H9 (cell line): ENCODE measurements at regions not wholly inside any gene's neighbourhood (a gene's known extent, or its start where the extent isn't known, plus 50 kb on each side); places are given as distances from the start of the nearest gene placed in this dataset.

Experiments
- DNase-seq: peaks from one replicate; pipeline ENCODE4 v3.0.0-alpha.2; 2017
- H2AFZ ChIP-seq: one replicate; pipeline ENCODE4 v1.6.1; 2013; ENCODE audit warnings: mild to moderate bottlenecking, low read length, control low read depth, moderate library complexity
- H2AK5ac ChIP-seq: 2 replicates; pipeline ENCODE4 v1.6.1; 2013; ENCODE audit warnings: low read length, control low read depth, mixed read lengths; ENCODE audit not compliant: insufficient read length
- H2BK120ac ChIP-seq: one replicate; pipeline ENCODE4 v1.6.1; 2013; ENCODE audit warnings: low read depth, mild to moderate bottlenecking, low read length, control low read depth, inconsistent platforms; ENCODE audit not compliant: poor library complexity, severe bottlenecking
- H2BK12ac ChIP-seq: 2 replicates; pipeline ENCODE4 v1.6.1; 2013; ENCODE audit warnings: low read length, control low read depth, mixed read lengths, low read depth; ENCODE audit not compliant: insufficient read length
- H2BK15ac ChIP-seq: 2 replicates; pipeline ENCODE4 v1.6.1; 2013; ENCODE audit warnings: low read depth, low read length, control low read depth
- H2BK20ac ChIP-seq: one replicate; pipeline ENCODE4 v1.6.1; 2013; ENCODE audit warnings: low read depth, mild to moderate bottlenecking, low read length, control low read depth, inconsistent platforms; ENCODE audit not compliant: poor library complexity, severe bottlenecking
- H2BK5ac ChIP-seq: 2 replicates; pipeline ENCODE4 v1.6.1; 2013; ENCODE audit warnings: low read length, control low read depth, mixed read lengths; ENCODE audit not compliant: insufficient read length
- H3K14ac ChIP-seq: 2 replicates; pipeline ENCODE4 v1.6.1; 2013; ENCODE audit warnings: low read length, control low read depth; ENCODE audit not compliant: insufficient read depth
- H3K18ac ChIP-seq: 2 replicates; pipeline ENCODE4 v1.6.1; 2013; ENCODE audit warnings: low read depth, mild to moderate bottlenecking, mixed read lengths, low read length, control low read depth; ENCODE audit not compliant: insufficient read length
- H3K23ac ChIP-seq: 2 replicates; pipeline ENCODE4 v1.6.1; 2013; ENCODE audit warnings: low read length, control low read depth, mixed read lengths, low read depth; ENCODE audit not compliant: insufficient read length
- H3K23me2 ChIP-seq: 2 replicates; pipeline ENCODE4 v1.6.1; 2013; ENCODE audit warnings: low read depth, mild to moderate bottlenecking, mixed read lengths, low read length, control low read depth; ENCODE audit not compliant: insufficient read length, poor library complexity, severe bottlenecking
- H3K27ac ChIP-seq: 2 replicates; pipeline ENCODE4 v1.5.1; 2013; ENCODE audit warnings: low read length, control low read depth, mixed read lengths, low read depth; ENCODE audit not compliant: insufficient read length
- H3K27me3 ChIP-seq: 2 replicates; pipeline ENCODE4 v1.6.1; 2013; ENCODE audit warnings: low read length, control low read depth, inconsistent platforms; ENCODE audit not compliant: insufficient read depth
- H3K4ac ChIP-seq: 2 replicates; pipeline ENCODE4 v1.6.1; 2013; ENCODE audit warnings: low read depth, mild to moderate bottlenecking, control low read depth, inconsistent platforms, low read length, moderate library complexity
- H3K4me1 ChIP-seq: 2 replicates; pipeline ENCODE4 v1.6.1; 2013; ENCODE audit warnings: low read length, control low read depth, inconsistent platforms; ENCODE audit not compliant: insufficient read depth
- H3K4me2 ChIP-seq: 2 replicates; pipeline ENCODE4 v1.6.1; 2013; ENCODE audit warnings: low read length, control low read depth, mixed read lengths; ENCODE audit not compliant: insufficient read length, insufficient read depth
- H3K56ac ChIP-seq: 2 replicates; pipeline ENCODE4 v1.6.1; 2013; ENCODE audit warnings: low read depth, mild to moderate bottlenecking, mixed read lengths, low read length, control low read depth; ENCODE audit not compliant: insufficient read length
- H3K79me1 ChIP-seq: 2 replicates; pipeline ENCODE4 v1.6.1; 2013; ENCODE audit warnings: low read depth, mild to moderate bottlenecking, moderate library complexity, low read length, control low read depth, inconsistent platforms; ENCODE audit not compliant: insufficient read depth, poor library complexity, severe bottlenecking
- H3K79me2 ChIP-seq: 2 replicates; pipeline ENCODE4 v1.6.1; 2013; ENCODE audit warnings: low read length, control low read depth, inconsistent platforms; ENCODE audit not compliant: insufficient read depth
- H3K9ac ChIP-seq: 2 replicates; pipeline ENCODE4 v1.6.1; 2013; ENCODE audit warnings: low read length, control low read depth, mixed read lengths; ENCODE audit not compliant: insufficient read length; ENCODE audit errors: extremely low read depth
- H3K9me3 ChIP-seq: one replicate; pipeline ENCODE4 v1.6.1; 2013; ENCODE audit warnings: low read depth, low read length, inconsistent platforms; ENCODE audit not compliant: control insufficient read depth
- H3T11ph ChIP-seq: one replicate; pipeline ENCODE4 v1.6.1; 2013; ENCODE audit warnings: mild to moderate bottlenecking, low read length, control low read depth, inconsistent platforms
- H4K20me1 ChIP-seq: one replicate; pipeline ENCODE4 v1.6.1; 2013; ENCODE audit not compliant: control insufficient read depth, insufficient read length, insufficient read depth
- H4K5ac ChIP-seq: 2 replicates; pipeline ENCODE4 v1.6.1; 2013; ENCODE audit warnings: low read depth, mild to moderate bottlenecking, mixed read lengths, low read length, control low read depth; ENCODE audit not compliant: insufficient read length
- H4K8ac ChIP-seq: replicated peaks from 2 replicates; pipeline ENCODE4 v1.6.1; 2013; ENCODE audit warnings: low read length, control low read depth, mixed read lengths, low read depth; ENCODE audit not compliant: insufficient read length
- H4K91ac ChIP-seq: 2 replicates; pipeline ENCODE4 v1.6.1; 2013; ENCODE audit warnings: low read depth, mild to moderate bottlenecking, moderate library complexity, mixed read lengths, low read length, control low read depth; ENCODE audit not compliant: insufficient read length
- H3K27ac Mint-ChIP-seq, 3 experiments: 2 replicates in 2 of 3; 3 replicates in 1 of 3; pipeline ENCODE4 v1.8.0; 2020 to 2021; ENCODE audit warnings: mixed read lengths in 3 of 3, mild to moderate bottlenecking in 1 of 3, moderate library complexity in 1 of 3
- H3K27me3 Mint-ChIP-seq: 2 replicates; pipeline ENCODE4 v1.8.0; 2021; ENCODE audit warnings: low read depth, mild to moderate bottlenecking, moderate library complexity, mixed read lengths
- H3K36me3 Mint-ChIP-seq, 3 experiments: 2 replicates in 2 of 3; 3 replicates in 1 of 3; pipeline ENCODE4 v1.8.0; 2020 to 2021; ENCODE audit warnings: low read depth in 3 of 3, mixed read lengths in 3 of 3; ENCODE audit not compliant: insufficient read depth in 1 of 3
- H3K4me1 Mint-ChIP-seq, 2 experiments: 2 replicates each; pipeline ENCODE4 v1.8.0; 2020; ENCODE audit warnings: mixed read lengths in 2 of 2
- H3K4me3 Mint-ChIP-seq, 2 experiments: 2 replicates in 1 of 2; 3 replicates in 1 of 2; pipeline ENCODE4 v1.8.0; 2020 to 2021; ENCODE audit warnings: mild to moderate bottlenecking in 2 of 2, mixed read lengths in 2 of 2, moderate library complexity in 1 of 2
- H3K9me3 Mint-ChIP-seq, 2 experiments: 2 replicates in 1 of 2; 3 replicates in 1 of 2; pipeline ENCODE4 v1.8.0; 2020; ENCODE audit warnings: mild to moderate bottlenecking in 2 of 2, mixed read lengths in 2 of 2, moderate library complexity in 1 of 2
- WGBS: extraction: QIAGEN DNeasy Blood & Tissue Kit; methylation state at CpG from one replicate; pipeline ENCODE4 v1.1.7; 2013; ENCODE audit warnings: missing lambda C conversion rate, low lambda C conversion rate, mixed read lengths; ENCODE audit not compliant: insufficient read length; ENCODE audit errors: extremely low coverage; 5-methylcytosine and 5-hydroxymethylcytosine counted together
- TF ChIP-seq, protein P1 (sequence below): fragments of 200-600 bp; sonication (generic); conservative IDR thresholded peaks from 3 replicates; pipeline ENCODE4 v1.8.0; 2021; ENCODE audit warnings: antibody characterized with exemption, mild to moderate bottlenecking

DNA sequence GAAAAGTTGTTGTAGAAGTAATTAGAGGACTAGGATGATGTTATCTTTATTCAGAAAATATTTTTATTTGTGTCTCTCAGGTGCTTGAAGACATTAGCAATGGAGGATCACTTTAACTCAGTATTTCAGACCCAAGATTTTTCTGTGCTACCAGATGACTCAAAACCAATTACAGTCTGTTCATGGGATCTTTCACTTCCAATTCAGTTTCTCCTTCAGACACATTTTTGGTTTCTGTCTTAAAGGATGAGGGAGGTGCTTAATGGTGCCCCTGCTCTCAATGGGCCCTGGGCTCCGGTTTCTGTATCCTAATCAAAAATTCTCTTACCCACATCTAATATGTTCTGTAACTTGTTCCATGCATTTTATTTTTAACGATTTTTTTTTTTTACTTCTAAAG lies 53.7 kb upstream of the HDAC4 start:
- no peak for DNase-seq
- H3K9me3 ChIP-seq = peaks cover 10% of the 10 kb centered on the region
- no peak overlapping the region for H3K27ac ChIP-seq
- WGBS = no CpG with 5 or more reads among the region's 2 CpGs
- H4K5ac ChIP-seq = no peak overlapping the region
- H3K4ac ChIP-seq = no peak overlapping the region
- Mint-ChIP-seq H3K9me3 (peaks cover 44 to 56% of the 10 kb centered on the region in 2 experiments), H3K4me1 (no peaks in the 10 kb centered on the region), H3K4me3 (no peak overlapping the region), H3K27ac (no peak overlapping the region), H3K27me3 (peaks cover 13% of the 10 kb centered on the region), H3K36me3 (peaks cover 9 to 21% (median 10%) of the 10 kb centered on the region in 3 experiments; a peak in 6 of 7 replicates)
- H3K4me1 ChIP-seq = no peaks in the 10 kb centered on the region
- H2BK15ac ChIP-seq = no peak overlapping the region
- H2AFZ ChIP-seq = no peak overlapping the region
- H3K79me2 ChIP-seq = no peaks in the 10 kb centered on the region
- no peaks in the 10 kb centered on the region for H3K23me2 ChIP-seq
- no peak overlapping the region for H2BK12ac ChIP-seq
- no peak overlapping the region for H2BK20ac ChIP-seq
- no peak overlapping the region for H3K4me2 ChIP-seq
- no peak overlapping the region for H3K9ac ChIP-seq
- H3K79me1 ChIP-seq = no peaks in the 10 kb centered on the region
- no peak overlapping the region for H4K8ac ChIP-seq
- no peak overlapping the region for H3K18ac ChIP-seq
- H3K56ac ChIP-seq = no peak overlapping the region
- no peak overlapping the region for H3T11ph ChIP-seq
- no peak overlapping the region for H3K14ac ChIP-seq
- H4K91ac ChIP-seq = no peak overlapping the region
- TF ChIP-seq, protein P1, sequence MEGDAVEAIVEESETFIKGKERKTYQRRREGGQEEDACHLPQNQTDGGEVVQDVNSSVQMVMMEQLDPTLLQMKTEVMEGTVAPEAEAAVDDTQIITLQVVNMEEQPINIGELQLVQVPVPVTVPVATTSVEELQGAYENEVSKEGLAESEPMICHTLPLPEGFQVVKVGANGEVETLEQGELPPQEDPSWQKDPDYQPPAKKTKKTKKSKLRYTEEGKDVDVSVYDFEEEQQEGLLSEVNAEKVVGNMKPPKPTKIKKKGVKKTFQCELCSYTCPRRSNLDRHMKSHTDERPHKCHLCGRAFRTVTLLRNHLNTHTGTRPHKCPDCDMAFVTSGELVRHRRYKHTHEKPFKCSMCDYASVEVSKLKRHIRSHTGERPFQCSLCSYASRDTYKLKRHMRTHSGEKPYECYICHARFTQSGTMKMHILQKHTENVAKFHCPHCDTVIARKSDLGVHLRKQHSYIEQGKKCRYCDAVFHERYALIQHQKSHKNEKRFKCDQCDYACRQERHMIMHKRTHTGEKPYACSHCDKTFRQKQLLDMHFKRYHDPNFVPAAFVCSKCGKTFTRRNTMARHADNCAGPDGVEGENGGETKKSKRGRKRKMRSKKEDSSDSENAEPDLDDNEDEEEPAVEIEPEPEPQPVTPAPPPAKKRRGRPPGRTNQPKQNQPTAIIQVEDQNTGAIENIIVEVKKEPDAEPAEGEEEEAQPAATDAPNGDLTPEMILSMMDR = no peak
- no peak overlapping the region for H2BK5ac ChIP-seq
- no peak overlapping the region for H2AK5ac ChIP-seq
- no peaks in the 10 kb centered on the region for H3K27me3 ChIP-seq
- no peak overlapping the region for H3K23ac ChIP-seq
- no peak overlapping the region for H2BK120ac ChIP-seq
- no peaks in the 10 kb centered on the region for H4K20me1 ChIP-seq
